Mesendoderm (in vitro differentiated cells): ENCODE measurements at regions not wholly inside any gene's neighbourhood (a gene's known extent, or its start where the extent isn't known, plus 50 kb on each side); places are given as distances from the start of the nearest gene placed in this dataset.

ENCODE experiments used
- DNase-seq: peaks from one replicate; pipeline ENCODE4 v3.0.0; 2013
- H2AK5ac ChIP-seq: 2 replicates; pipeline ENCODE4 v1.6.1; 2013; ENCODE audit warnings: low read length, inconsistent platforms
- H2BK120ac ChIP-seq: 2 replicates; pipeline ENCODE4 v1.6.1; 2013; ENCODE audit warnings: low read depth, mild to moderate bottlenecking, low read length, moderate library complexity, mixed read lengths
- H2BK15ac ChIP-seq: replicated peaks from 2 replicates; pipeline ENCODE4 v1.6.1; 2013; ENCODE audit warnings: low read depth, mild to moderate bottlenecking, moderate library complexity
- H2BK5ac ChIP-seq: 2 replicates; pipeline ENCODE4 v1.6.1; 2013; ENCODE audit warnings: low read length, inconsistent platforms
- H3K18ac ChIP-seq: 2 replicates; pipeline ENCODE4 v1.6.1; 2013; ENCODE audit warnings: mild to moderate bottlenecking, low read length, mixed read lengths
- H3K23ac ChIP-seq: one replicate; pipeline ENCODE4 v1.6.1; 2013; ENCODE audit warnings: low read length
- H3K27ac ChIP-seq: 2 replicates; pipeline ENCODE4 v1.5.1; 2013; ENCODE audit warnings: low read depth, mild to moderate bottlenecking, inconsistent platforms, low read length, moderate library complexity
- H3K27me3 ChIP-seq: 2 replicates; pipeline ENCODE4 v1.6.1; 2013; ENCODE audit warnings: low read length, control low read depth, mild to moderate bottlenecking, inconsistent platforms; ENCODE audit not compliant: insufficient read depth, poor library complexity
- H3K36me3 ChIP-seq: 2 replicates; pipeline ENCODE4 v1.6.1; 2013; ENCODE audit warnings: low read length, inconsistent platforms; ENCODE audit not compliant: control insufficient read depth, insufficient read depth
- H3K4ac ChIP-seq: one replicate; pipeline ENCODE4 v1.6.1; 2013; ENCODE audit warnings: low read depth, mild to moderate bottlenecking, low read length, moderate library complexity
- H3K4me1 ChIP-seq: 2 replicates; pipeline ENCODE4 v1.6.1; 2013; ENCODE audit warnings: low read depth, low read length, inconsistent platforms; ENCODE audit not compliant: control insufficient read depth
- H3K4me2 ChIP-seq: 2 replicates; pipeline ENCODE4 v1.6.1; 2013; ENCODE audit warnings: low read length
- H3K4me3 ChIP-seq: 2 replicates; pipeline ENCODE4 v1.5.1; 2013; ENCODE audit warnings: mild to moderate bottlenecking, low read length
- H3K56ac ChIP-seq: one replicate; pipeline ENCODE4 v1.6.1; 2013; ENCODE audit warnings: low read length
- H3K79me1 ChIP-seq: 2 replicates; pipeline ENCODE4 v1.6.1; 2013; ENCODE audit warnings: low read length, inconsistent platforms
- H3K79me2 ChIP-seq: 2 replicates; pipeline ENCODE4 v1.6.1; 2013; ENCODE audit warnings: mild to moderate bottlenecking, low read length; ENCODE audit not compliant: control insufficient read depth, insufficient read depth
- H3K9ac ChIP-seq: 2 replicates; pipeline ENCODE4 v1.6.1; 2013; ENCODE audit warnings: low read length, inconsistent platforms
- H4K5ac ChIP-seq: one replicate; pipeline ENCODE4 v1.6.1; 2013; ENCODE audit warnings: low read length
- H4K8ac ChIP-seq: one replicate; pipeline ENCODE4 v1.6.1; 2013; ENCODE audit warnings: low read depth, mild to moderate bottlenecking, control low read depth, low read length, moderate library complexity
- WGBS: extraction: QIAGEN DNeasy Blood & Tissue Kit; methylation state at CpG from one replicate; pipeline ENCODE4 v1.1.7; 2013; ENCODE audit warnings: low lambda C conversion rate, missing lambda C conversion rate; ENCODE audit not compliant: insufficient coverage; ENCODE audit errors: extremely low coverage; 5-methylcytosine and 5-hydroxymethylcytosine counted together

DNA sequence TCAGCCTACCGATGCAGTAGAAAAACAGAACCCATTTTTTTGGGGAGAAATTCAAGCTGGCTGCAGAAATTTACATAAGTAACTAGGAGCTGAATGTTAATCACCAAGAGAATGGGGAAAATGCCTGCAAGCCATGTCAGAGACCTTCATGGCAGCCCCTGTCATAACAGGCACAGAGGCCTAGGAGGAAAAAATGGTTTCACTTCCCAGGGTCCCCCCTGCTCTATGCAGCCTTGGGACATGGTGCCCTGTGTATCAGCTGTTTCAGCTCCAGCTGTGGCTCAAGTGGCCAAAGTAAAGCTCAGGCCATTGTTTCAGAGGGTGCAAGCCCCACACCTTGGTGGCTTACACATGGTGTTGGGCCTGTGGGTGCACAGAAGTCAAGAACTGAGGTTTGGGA is 842.5 kb downstream of the FLRT2 start:
- Histone ChIP-seq H3K4me1 (no peaks in the 10 kb centered on the region), H2BK120ac (no peak overlapping the region), H3K18ac (no peak overlapping the region), H3K4ac (no peak overlapping the region), H3K9ac (no peak overlapping the region), H2BK5ac (no peak overlapping the region), H3K79me2 (no peaks in the 10 kb centered on the region), H3K36me3 (no peaks in the 10 kb centered on the region), H3K23ac (no peak overlapping the region), H2AK5ac (no peak overlapping the region), H3K4me2 (no peak overlapping the region), H3K27ac (no peak overlapping the region), H3K79me1 (no peaks in the 10 kb centered on the region), H2BK15ac (no peak overlapping the region), H3K27me3 (no peaks in the 10 kb centered on the region), H4K8ac (no peak overlapping the region), H4K5ac (no peak overlapping the region), H3K4me3 (no peak overlapping the region), H3K56ac (no peak overlapping the region)
- no CpG with 5 or more reads among the region's 1 CpG for WGBS
- DNase-seq = no peak

DNA sequence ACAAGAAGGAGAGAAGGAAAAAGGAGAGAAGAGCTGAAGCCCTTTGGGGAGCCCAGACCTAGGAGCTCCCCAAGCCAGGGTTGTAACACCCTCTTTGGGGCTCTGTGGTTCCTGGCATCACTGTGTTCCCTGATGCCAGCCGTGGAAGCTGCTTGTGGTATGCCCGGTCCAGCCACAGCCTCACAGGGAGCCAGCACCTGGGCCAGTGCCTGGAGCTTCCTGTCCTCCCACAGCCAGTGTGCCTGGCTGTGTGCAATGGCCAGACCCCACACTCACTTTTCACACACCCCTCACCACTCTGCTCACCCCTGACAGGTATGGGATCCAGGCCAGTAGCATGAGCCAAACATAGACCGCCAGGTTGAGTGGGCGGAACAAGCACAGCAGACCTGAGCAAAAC is 834.7 kb downstream of the FLRT2 start:
- H3K4ac ChIP-seq = no peak overlapping the region
- no peaks in the 10 kb centered on the region for H3K79me2 ChIP-seq
- no peak overlapping the region for H2BK120ac ChIP-seq
- no peak for DNase-seq
- no CpG with 5 or more reads among the region's 4 CpGs for WGBS
- no peak overlapping the region for H4K8ac ChIP-seq
- no peak overlapping the region for H3K23ac ChIP-seq
- no peak overlapping the region for H2AK5ac ChIP-seq
- H3K4me2 ChIP-seq = no peak overlapping the region
- H3K79me1 ChIP-seq = no peaks in the 10 kb centered on the region
- H3K4me1 ChIP-seq = no peaks in the 10 kb centered on the region
- H4K5ac ChIP-seq = no peak overlapping the region
- H3K36me3 ChIP-seq = no peaks in the 10 kb centered on the region
- no peak overlapping the region for H2BK15ac ChIP-seq
- no peak overlapping the region for H3K18ac ChIP-seq
- H2BK5ac ChIP-seq = no peak overlapping the region
- no peaks in the 10 kb centered on the region for H3K27me3 ChIP-seq
- H3K4me3 ChIP-seq = no peak overlapping the region
- no peak overlapping the region for H3K27ac ChIP-seq
- no peak overlapping the region for H3K56ac ChIP-seq
- H3K9ac ChIP-seq = no peak overlapping the region

DNA sequence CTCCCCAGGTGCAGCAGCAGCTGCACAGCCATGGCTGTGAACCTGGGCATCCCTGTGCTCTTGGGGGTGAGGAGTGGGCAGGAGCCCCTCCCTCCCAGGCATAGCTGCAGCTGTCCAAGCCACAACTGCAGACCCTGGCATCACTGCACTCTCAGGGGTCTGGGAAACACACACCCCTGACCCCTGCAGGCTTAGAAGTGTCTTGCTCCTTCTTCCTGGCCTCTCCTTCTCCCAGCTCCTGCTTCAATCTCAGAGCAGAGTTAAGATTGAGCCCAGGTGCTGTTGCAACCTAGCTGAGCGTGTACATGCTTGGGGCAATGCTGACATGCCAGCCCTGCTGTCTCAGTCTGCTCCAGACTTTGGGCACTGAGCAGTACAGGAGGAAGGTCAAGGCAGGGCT is 833.6 kb downstream of the FLRT2 start:
- H4K8ac ChIP-seq = no peak overlapping the region
- no peak for DNase-seq
- H3K27me3 ChIP-seq = no peaks in the 10 kb centered on the region
- no peak overlapping the region for H3K9ac ChIP-seq
- H3K56ac ChIP-seq = no peak overlapping the region
- H3K4me3 ChIP-seq = no peak overlapping the region
- H3K79me2 ChIP-seq = no peaks in the 10 kb centered on the region
- no peak overlapping the region for H2BK120ac ChIP-seq
- H3K4ac ChIP-seq = no peak overlapping the region
- no peak overlapping the region for H2AK5ac ChIP-seq
- no peak overlapping the region for H3K23ac ChIP-seq
- no peaks in the 10 kb centered on the region for H3K4me1 ChIP-seq
- no peak overlapping the region for H2BK5ac ChIP-seq
- no peak overlapping the region for H3K18ac ChIP-seq
- no CpG with 5 or more reads among the region's 1 CpG for WGBS
- no peak overlapping the region for H2BK15ac ChIP-seq
- H3K79me1 ChIP-seq = no peaks in the 10 kb centered on the region
- no peak overlapping the region for H3K27ac ChIP-seq
- H4K5ac ChIP-seq = no peak overlapping the region
- no peak overlapping the region for H3K4me2 ChIP-seq
- no peaks in the 10 kb centered on the region for H3K36me3 ChIP-seq

DNA sequence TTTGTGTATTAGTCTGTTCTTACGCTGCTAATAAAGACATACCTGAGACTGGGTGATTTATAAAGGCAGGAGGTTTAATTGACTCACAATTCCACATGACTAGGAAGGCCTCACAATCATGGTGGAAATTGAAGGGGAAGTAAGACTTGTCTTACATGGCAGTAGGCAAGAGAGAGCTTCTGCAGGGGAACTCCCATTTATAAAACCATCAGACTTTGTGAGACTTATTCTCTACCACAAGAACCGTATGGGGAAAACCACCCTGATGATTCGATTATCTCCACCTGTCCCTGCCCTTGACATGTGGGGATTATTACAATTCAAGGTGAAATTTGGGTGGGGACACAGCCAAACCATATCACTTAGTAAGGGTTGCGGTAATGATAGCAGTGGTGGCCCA is 833.1 kb downstream of the FLRT2 start:
- Histone ChIP-seq H3K4me1 (no peaks in the 10 kb centered on the region), H3K27ac (no peak overlapping the region), H3K23ac (no peak overlapping the region), H3K79me1 (no peaks in the 10 kb centered on the region), H3K9ac (no peak overlapping the region), H3K27me3 (no peaks in the 10 kb centered on the region), H3K36me3 (no peaks in the 10 kb centered on the region), H2BK15ac (no peak overlapping the region), H3K4me3 (no peak overlapping the region), H3K79me2 (no peaks in the 10 kb centered on the region), H3K56ac (no peak overlapping the region), H2AK5ac (no peak overlapping the region), H2BK5ac (no peak overlapping the region), H4K5ac (no peak overlapping the region), H4K8ac (no peak overlapping the region), H3K4ac (no peak overlapping the region), H3K18ac (no peak overlapping the region), H2BK120ac (no peak overlapping the region), H3K4me2 (no peak overlapping the region)
- no peak for DNase-seq
- no CpG with 5 or more reads among the region's 4 CpGs for WGBS

DNA sequence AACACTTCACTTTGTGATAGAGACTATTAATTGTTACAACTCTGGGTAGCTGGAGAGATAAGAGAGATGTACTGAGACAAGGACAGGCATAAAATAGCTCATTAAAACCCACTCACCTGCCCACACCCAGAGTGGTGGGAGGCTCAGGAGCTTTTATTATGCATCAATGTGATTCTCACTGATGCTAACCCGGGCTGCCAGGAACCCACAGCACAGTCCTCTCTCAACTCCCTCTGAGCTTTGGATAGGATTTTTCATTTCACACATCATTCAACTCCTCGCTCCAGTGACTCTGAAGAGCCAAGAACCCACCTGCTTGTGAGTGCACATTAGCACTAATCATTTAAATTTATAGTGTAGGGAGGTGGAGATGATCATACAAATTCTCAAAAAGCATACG is 827.9 kb downstream of the FLRT2 start:
- no CpG with 5 or more reads among the region's 3 CpGs for WGBS
- Histone ChIP-seq H3K27ac (no peak overlapping the region), H3K4me1 (no peaks in the 10 kb centered on the region), H3K4me2 (no peak overlapping the region), H3K36me3 (no peaks in the 10 kb centered on the region), H4K5ac (no peak overlapping the region), H3K4ac (no peak overlapping the region), H2BK15ac (no peak overlapping the region), H3K4me3 (no peak overlapping the region), H3K79me2 (no peaks in the 10 kb centered on the region), H3K18ac (no peak overlapping the region), H3K79me1 (no peaks in the 10 kb centered on the region), H3K9ac (no peak overlapping the region), H4K8ac (no peak overlapping the region), H3K23ac (no peak overlapping the region), H2BK120ac (no peak overlapping the region), H3K56ac (no peak overlapping the region), H3K27me3 (no peaks in the 10 kb centered on the region), H2BK5ac (no peak overlapping the region), H2AK5ac (no peak overlapping the region)
- DNase-seq = no peak

DNA sequence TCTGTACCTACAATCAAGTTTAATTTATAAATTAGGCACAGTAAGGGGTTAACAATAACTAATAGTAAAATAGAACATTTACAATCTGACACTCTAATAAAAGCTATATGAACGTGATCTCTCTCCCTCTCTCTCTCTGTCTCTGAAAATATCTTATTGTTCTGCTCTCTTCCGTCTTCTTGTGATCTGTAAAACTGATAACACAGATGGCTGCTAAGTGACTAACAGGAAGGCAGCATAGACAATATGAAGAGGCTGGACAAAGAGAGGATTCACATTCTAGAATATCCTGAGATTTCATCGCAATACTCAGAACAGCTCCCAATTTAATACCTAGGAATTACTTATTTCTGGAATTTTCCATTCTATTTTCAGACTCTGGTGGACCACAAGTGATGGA is 827.2 kb downstream of the FLRT2 start:
- Histone ChIP-seq H3K23ac (no peak overlapping the region), H3K27me3 (no peaks in the 10 kb centered on the region), H4K8ac (no peak overlapping the region), H3K79me1 (no peaks in the 10 kb centered on the region), H2BK5ac (no peak overlapping the region), H2BK15ac (no peak overlapping the region), H3K18ac (no peak overlapping the region), H3K4ac (no peak overlapping the region), H2AK5ac (no peak overlapping the region), H3K27ac (no peak overlapping the region), H3K4me3 (no peak overlapping the region), H3K4me2 (no peak overlapping the region), H3K56ac (no peak overlapping the region), H2BK120ac (no peak overlapping the region), H3K4me1 (no peaks in the 10 kb centered on the region), H3K79me2 (no peaks in the 10 kb centered on the region), H3K9ac (no peak overlapping the region), H4K5ac (no peak overlapping the region), H3K36me3 (no peaks in the 10 kb centered on the region)
- DNase-seq = no peak
- no CpG with 5 or more reads among the region's 3 CpGs for WGBS
